Subcutaneous abdominal adipose tissue (tissue), 5 donors: ENCODE measurements at regions not wholly inside any gene's neighbourhood (a gene's known extent, or its start where the extent isn't known, plus 50 kb on each side); places are given as distances from the start of the nearest gene placed in this dataset.

Experiments
- H3K27ac ChIP-seq: one replicate; pipeline ENCODE4 v1.7.0; 2013; ENCODE audit warnings: low read depth, mild to moderate bottlenecking, inconsistent platforms, low read length, moderate library complexity
- H3K27me3 ChIP-seq, 5 donors: one replicate each; pipeline ENCODE4 v1.7.0; 2013; ENCODE audit warnings: low read length in 5 of 5, inconsistent platforms in 1 of 5; ENCODE audit not compliant: control insufficient read depth in 5 of 5, insufficient read depth in 4 of 5
- H3K36me3 ChIP-seq, 5 donors: one replicate each; pipeline ENCODE4 v1.7.0; 2013; ENCODE audit warnings: low read length in 5 of 5; ENCODE audit not compliant: control insufficient read depth in 5 of 5, insufficient read depth in 5 of 5
- H3K4me1 ChIP-seq, 5 donors: one replicate each; pipeline ENCODE4 v1.7.0; 2013; ENCODE audit warnings: low read length in 5 of 5, mild to moderate bottlenecking in 3 of 5, moderate library complexity in 1 of 5; ENCODE audit not compliant: control insufficient read depth in 5 of 5, insufficient read depth in 5 of 5
- H3K4me3 ChIP-seq, 5 donors: one replicate each; pipeline ENCODE4 v1.7.0; 2013; ENCODE audit warnings: low read length in 5 of 5, low read depth in 1 of 5
- H3K9ac ChIP-seq, 5 donors: one replicate each; pipeline ENCODE4 v1.7.0; 2013; ENCODE audit warnings: low read length in 5 of 5, mild to moderate bottlenecking in 4 of 5, moderate library complexity in 3 of 5
- H3K9me3 ChIP-seq, 5 donors: one replicate each; pipeline ENCODE4 v1.7.0; 2013; ENCODE audit warnings: low read length in 5 of 5; ENCODE audit not compliant: control insufficient read depth in 5 of 5
- donor health status: healthy.
- donor health status: healthy.
- donor health status: healthy.
- donor health status: healthy.
- donor health status: healthy.

DNA sequence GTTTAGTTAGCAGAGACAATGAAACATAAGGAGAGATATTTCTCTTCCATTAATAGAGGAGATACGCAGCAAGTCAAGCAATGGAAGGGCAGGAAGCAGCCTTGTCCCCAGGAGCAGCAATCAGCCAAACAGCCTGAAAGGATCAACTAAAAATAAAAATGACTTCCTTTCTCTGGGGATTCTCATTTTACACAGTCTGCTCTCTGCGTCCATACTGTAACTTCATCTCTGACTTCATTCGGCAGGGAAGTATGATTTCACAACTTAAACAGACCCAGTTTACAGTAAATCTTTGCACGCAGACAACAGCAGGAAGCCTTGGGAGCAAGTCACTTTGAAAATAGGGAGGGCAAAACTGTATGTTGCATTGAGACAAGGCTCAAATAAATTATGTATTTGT is 826.7 kb downstream of the DIAPH3 start:
- H3K27ac ChIP-seq, result no peak overlapping the region
- peaks cover 0 to 18% (median 0%) of the 10 kb centered on the region in 5 donors for H3K4me1 ChIP-seq
- H3K27me3 ChIP-seq, result no peaks in the 10 kb centered on the region
- no peaks in the 10 kb centered on the region for H3K36me3 ChIP-seq
- H3K9me3 ChIP-seq, result no peaks in the 10 kb centered on the region
- no peak overlapping the region for H3K4me3 ChIP-seq
- no peak overlapping the region for H3K9ac ChIP-seq

GRCh38 chr13:59340151-59340550 is 823.6 kb downstream of the DIAPH3 start:
- no peaks in the 10 kb centered on the region for H3K9me3 ChIP-seq
- no peaks in the 10 kb centered on the region for H3K27me3 ChIP-seq
- no peak overlapping the region for H3K4me3 ChIP-seq
- no peak overlapping the region for H3K27ac ChIP-seq
- H3K9ac ChIP-seq, result no peak overlapping the region
- H3K4me1 ChIP-seq, result peaks cover 0 to 22% (median 0%) of the 10 kb centered on the region in 5 donors
- H3K36me3 ChIP-seq, result no peaks in the 10 kb centered on the region

DNA sequence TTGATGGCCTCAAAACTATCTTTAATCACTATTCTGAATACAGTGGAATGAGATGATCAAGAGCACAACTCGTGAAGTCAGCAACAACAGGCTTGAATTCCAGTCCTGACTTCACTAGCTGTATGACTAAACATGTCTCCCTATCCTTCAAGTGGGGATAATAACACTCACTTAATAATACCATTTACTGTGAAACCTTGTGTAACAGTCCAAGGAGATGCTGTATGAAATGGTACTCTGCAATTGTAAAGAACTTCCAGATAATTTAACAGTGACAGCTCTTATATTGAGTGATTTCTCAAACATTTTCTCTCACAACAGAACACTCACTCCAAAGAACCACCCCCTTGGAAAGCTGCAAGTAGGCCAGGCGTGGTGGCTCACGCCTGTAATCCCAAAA is 823.1 kb downstream of the DIAPH3 start:
- no peaks in the 10 kb centered on the region for H3K27me3 ChIP-seq
- H3K9me3 ChIP-seq, result no peaks in the 10 kb centered on the region
- H3K9ac ChIP-seq, result no peak overlapping the region
- no peak overlapping the region for H3K4me3 ChIP-seq
- H3K36me3 ChIP-seq, result no peaks in the 10 kb centered on the region
- no peak overlapping the region for H3K27ac ChIP-seq
- H3K4me1 ChIP-seq, result peaks cover 0 to 22% (median 0%) of the 10 kb centered on the region in 5 donors

- Histone ChIP-seq H3K9ac (no peak overlapping the region), H3K27me3 (no peaks in the 10 kb centered on the region), H3K36me3 (no peaks in the 10 kb centered on the region), H3K9me3 (no peaks in the 10 kb centered on the region), H3K4me1 (peaks cover 0 to 12% (median 0%) of the 10 kb centered on the region in 5 donors), H3K4me3 (no peak overlapping the region), H3K27ac (no peak overlapping the region)
These were observed 821.3 kb downstream of the DIAPH3 start for GRCh38 chr13:59342400-59342799.

GRCh38 chr13:59343132-59343531 is 820.6 kb downstream of the DIAPH3 start:
- H3K9me3 ChIP-seq, result no peaks in the 10 kb centered on the region
- H3K27ac ChIP-seq, result no peak overlapping the region
- no peaks in the 10 kb centered on the region for H3K27me3 ChIP-seq
- peaks cover 0 to 11% (median 0%) of the 10 kb centered on the region in 5 donors for H3K4me1 ChIP-seq
- H3K4me3 ChIP-seq, result no peak overlapping the region
- no peak overlapping the region for H3K9ac ChIP-seq
- no peaks in the 10 kb centered on the region for H3K36me3 ChIP-seq

GRCh38 chr13:59343993-59344822 is 819.5 kb downstream of the DIAPH3 start:
- H3K9ac ChIP-seq, result no peak overlapping the region
- no peaks in the 10 kb centered on the region for H3K27me3 ChIP-seq
- H3K36me3 ChIP-seq, result no peaks in the 10 kb centered on the region
- no peaks in the 10 kb centered on the region for H3K9me3 ChIP-seq
- no peak overlapping the region for H3K27ac ChIP-seq
- no peak overlapping the region for H3K4me3 ChIP-seq
- peaks cover 0 to 11% (median 0%) of the 10 kb centered on the region in 5 donors for H3K4me1 ChIP-seq

GRCh38 chr13:59345311-59345710 is 818.4 kb downstream of the DIAPH3 start:
- Histone ChIP-seq H3K9me3 (no peaks in the 10 kb centered on the region), H3K27ac (no peak overlapping the region)

DNA sequence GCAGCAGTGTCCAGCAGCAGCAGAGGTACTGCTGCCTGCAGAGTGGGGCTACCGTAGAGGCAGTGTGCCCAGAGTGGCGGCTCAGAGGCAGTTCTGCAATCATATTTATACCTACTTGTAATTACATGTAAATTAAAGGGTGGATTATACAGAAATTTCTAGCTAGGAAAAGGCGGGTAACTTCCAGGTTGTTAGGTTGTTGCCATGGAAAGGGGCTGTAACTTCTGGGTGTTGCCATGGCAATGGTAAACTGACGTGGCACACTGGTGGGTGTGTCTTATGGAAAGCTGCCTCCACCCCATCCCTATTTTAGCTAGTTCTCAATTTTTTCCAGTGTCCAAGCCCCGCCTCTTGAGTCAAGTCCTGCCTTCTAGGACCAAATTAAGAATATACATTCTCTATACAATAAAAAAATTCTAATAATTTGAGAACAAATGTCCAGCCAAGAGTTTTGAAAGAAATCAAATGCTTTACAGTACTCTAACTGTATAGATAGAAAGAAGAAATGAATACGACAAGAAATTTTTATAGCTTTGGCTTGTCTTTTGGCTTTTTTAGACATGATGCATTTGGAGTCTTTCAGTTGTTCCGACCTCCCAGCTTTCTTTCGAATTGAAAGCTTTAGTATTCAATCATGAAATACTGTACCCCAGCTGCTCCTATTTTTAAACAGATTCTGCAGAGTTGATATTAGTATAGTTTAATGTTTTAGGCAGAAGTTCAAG is 816.6 kb downstream of the DIAPH3 start:
- Histone ChIP-seq H3K27ac (no peak overlapping the region), H3K9ac (no peak overlapping the region), H3K4me1 (peaks cover 0 to 5% (median 0%) of the 10 kb centered on the region in 5 donors)

More at GRCh38 chr13:59345311-59345710, 818.4 kb downstream of the DIAPH3 start:
- no peaks in the 10 kb centered on the region for H3K27me3 ChIP-seq
- no peaks in the 10 kb centered on the region for H3K36me3 ChIP-seq
- H3K4me3 ChIP-seq, result no peak overlapping the region
- H3K4me1 ChIP-seq, result peaks cover 0 to 11% (median 0%) of the 10 kb centered on the region in 5 donors
- no peak overlapping the region for H3K9ac ChIP-seq

DNA sequence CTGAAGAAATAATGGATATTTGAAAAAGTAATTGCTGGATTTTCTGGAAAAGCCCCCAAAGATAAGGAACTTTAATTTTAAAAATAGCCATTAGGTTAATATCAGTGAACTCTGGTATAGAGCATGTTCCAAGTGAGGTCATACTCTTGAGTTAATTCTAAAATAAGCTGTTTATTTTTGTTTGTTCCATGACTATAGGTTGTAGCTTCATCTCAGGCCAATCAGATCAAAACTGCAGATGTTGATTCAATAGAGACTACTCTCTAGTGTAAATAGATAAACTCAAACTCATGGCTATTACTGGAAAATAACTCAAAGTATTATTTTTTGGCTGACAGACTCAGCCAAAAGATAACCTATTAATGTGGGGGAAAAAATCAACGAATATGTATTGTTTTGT is 815.1 kb downstream of the DIAPH3 start:
- Histone ChIP-seq H3K27me3 (no peaks in the 10 kb centered on the region), H3K27ac (no peak overlapping the region), H3K36me3 (no peaks in the 10 kb centered on the region), H3K4me3 (no peak overlapping the region), H3K9me3 (no peaks in the 10 kb centered on the region), H3K9ac (no peak overlapping the region), H3K4me1 (peaks cover 0 to 5% (median 0%) of the 10 kb centered on the region in 5 donors)

More for the DNA sequence above, 816.6 kb downstream of the DIAPH3 start:
- H3K4me3 ChIP-seq, result no peak overlapping the region
- H3K36me3 ChIP-seq, result no peaks in the 10 kb centered on the region
- no peaks in the 10 kb centered on the region for H3K27me3 ChIP-seq
- no peaks in the 10 kb centered on the region for H3K9me3 ChIP-seq

- Histone ChIP-seq H3K4me3 (no peak overlapping the region), H3K4me1 (peaks cover 0 to 10% (median 4%) of the 10 kb centered on the region in 5 donors), H3K27ac (no peak overlapping the region), H3K27me3 (no peaks in the 10 kb centered on the region), H3K9ac (no peak overlapping the region), H3K36me3 (no peaks in the 10 kb centered on the region), H3K9me3 (no peaks in the 10 kb centered on the region)
These were observed 811.1 kb downstream of the DIAPH3 start for GRCh38 chr13:59352600-59352999.
